ENCODE measurements at regions not wholly inside any gene's neighbourhood (a gene's known extent, or its start where the extent isn't known, plus 50 kb on each side); places are given as distances from the start of the nearest gene placed in this dataset.

- TF ChIP-seq CTCF (IDR thresholded peaks at IDR 0.05) (no peak), POLR2A (IDR thresholded peaks at IDR 0.05) (no peak)
Observed at GRCh38 chr6:147749331-147749730, 240.8 kb downstream of the SAMD5 start.

All from esophagus squamous epithelium (tissue), 4 donors.